Embryonic facial prominence (tissue), 1 donor: ENCODE measurements at regions not wholly inside any gene's neighbourhood (a gene's known extent, or its start where the extent isn't known, plus 50 kb on each side); places are given as distances from the start of the nearest gene placed in this dataset.

Experiments
- DNase-seq: peaks from one replicate; pipeline ENCODE4 v3.0.0-alpha.2; 2016; ENCODE audit errors: extremely low spot score

DNA sequence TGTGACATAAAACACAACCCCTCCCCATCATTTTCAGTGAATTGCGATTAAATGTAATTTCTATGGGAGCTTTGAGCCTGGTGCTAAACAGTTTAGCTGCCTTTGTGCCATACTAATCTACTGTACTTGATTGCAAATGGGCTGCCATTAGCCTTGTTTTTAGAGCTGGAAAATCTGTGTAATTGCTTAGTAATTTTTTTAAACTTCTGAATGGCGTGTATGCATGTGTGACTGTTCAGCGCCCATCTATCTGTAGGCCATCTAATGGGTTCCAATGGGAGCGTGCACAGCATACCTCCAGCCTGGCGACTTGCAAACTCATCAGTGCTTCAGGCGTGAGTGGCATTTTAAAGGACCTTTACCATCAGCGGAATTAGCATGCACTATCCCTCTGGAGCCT, 142.7 kb upstream of the KIRREL3 start:
- no peak for DNase-seq

DNA sequence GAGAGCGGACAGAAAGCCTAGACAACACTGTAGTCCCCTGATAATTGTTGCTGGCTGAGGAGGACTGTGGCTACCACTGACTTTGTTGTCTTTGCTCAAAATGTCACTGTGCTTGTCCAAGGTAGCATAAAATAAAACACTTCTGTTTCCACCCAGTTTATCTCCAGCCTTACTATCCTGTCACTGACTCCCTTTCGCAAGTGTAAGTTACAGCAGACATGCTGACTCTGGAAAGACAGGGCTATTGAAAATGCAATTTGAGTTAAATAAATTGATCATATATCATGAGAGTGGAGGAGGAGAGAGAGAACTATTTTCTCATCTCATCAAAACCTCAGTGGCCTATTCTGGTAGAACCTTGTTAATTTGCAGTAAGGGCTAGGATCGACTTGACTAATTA, 138.0 kb upstream of the KIRREL3 start:
- no peak for DNase-seq

- DNase-seq = no peak
These were observed 137.3 kb upstream of the KIRREL3 start for GRCh38 chr11:127137771-127138280.

DNA sequence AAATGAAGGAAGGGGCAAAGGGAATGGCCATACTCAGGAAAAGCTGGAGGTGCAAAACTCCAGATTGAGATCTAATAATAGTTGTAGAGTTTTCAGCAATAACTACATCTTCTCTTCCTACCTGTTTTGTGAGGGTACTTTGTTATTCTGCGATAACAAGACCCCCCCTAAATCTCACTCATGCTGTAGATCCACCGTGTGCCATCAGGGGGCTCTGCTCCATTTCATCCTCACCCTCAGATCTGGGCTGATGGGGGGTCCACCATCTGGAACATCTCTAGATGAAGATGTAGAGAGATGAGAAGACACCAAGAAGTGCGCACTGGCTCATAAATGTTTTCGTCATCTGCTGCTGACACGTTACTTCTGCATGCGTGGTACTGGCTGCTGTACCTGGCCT, 135.9 kb upstream of the KIRREL3 start:
- no peak for DNase-seq

DNA sequence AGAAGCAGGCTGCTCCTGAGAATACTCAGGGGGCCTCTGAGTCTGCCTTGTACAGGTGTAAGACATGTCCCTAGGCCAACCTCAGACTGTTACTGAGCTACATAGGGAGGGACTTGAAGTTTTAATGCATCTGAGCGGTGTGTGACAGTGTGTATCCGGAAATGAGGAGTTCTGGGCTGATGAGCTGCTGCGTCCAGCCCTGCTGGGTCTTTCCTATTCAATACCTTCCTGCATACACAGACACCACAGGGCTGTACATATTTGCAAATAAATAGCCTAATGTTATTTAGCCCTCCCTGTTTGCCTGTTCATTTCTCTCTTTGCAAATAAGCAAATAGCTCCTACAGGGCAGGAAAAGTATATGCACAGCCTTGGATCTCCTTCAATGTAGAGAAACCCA, 134.7 kb upstream of the KIRREL3 start:
- no peak for DNase-seq

- DNase-seq = no peak
These were observed 132.5 kb upstream of the KIRREL3 start for GRCh38 chr11:127133061-127133460.

- no peak for DNase-seq
These were observed 129.8 kb upstream of the KIRREL3 start for GRCh38 chr11:127130321-127130720.

DNA sequence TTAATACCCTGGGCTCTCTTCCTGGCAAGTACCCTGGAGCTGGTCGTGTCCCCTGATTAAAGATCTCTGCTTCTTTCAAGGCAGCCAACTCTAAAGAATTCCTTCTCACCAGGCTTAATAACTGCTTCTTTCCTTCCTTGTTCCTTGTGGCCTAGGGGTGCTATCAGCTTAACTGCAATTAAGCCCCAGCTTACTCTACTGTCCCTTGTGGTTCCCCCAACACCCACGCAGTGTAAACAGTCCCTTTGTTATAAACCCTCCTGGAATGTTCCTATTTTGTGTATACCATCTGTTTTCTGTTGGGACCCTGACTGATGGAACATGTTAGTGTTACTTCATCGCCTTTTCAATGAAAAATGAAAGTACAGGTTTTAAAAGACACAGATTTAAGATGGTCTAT, 126.4 kb upstream of the KIRREL3 start:
- no peak for DNase-seq

GRCh38 chr11:127119356-127119755, 118.8 kb upstream of the KIRREL3 start:
- DNase-seq = no peak

DNA sequence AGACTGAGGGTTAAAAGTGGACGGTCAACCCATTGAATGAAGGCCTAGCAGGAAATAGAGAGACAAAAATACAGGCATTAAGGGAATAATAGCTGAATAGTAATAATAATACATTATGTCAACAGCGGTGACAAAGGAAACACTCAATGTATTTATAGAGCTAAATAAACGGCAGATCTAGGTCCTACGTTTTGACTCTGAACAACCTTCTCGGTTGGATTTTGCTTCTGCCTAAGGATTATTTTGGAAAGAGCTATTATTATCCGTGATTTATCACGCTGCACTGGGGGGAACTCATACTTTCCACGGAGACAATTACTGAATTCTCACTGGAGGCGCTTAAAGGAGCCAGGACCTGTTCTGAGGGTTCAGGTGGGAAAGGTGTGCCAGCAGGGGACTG, 118.2 kb upstream of the KIRREL3 start:
- no peak for DNase-seq

- DNase-seq = no peak
These were observed 116.7 kb upstream of the KIRREL3 start for GRCh38 chr11:127117231-127117739.

GRCh38 chr11:127115844-127116243, 115.3 kb upstream of the KIRREL3 start:
- no peak for DNase-seq

DNA sequence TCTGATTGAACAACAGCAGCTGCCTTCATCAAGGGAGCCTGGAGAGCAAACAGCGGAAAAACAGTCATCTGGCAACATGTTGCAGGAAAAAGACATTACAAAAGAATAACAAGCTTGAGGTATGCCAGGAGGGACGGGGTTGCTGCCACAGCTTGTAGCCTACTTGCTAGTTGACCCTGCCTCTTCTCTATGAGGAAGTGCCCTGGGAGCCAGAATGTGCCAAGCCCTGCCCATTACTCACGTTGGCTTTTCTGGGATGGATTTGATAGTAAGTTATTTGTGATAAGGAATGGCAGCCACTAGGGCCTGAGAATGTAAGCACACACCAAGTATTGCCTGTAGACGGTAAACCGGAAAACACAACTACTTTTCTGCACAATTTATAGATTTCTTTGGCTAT, 113.5 kb upstream of the KIRREL3 start:
- no peak for DNase-seq

GRCh38 chr11:127110542-127110941, 110.0 kb upstream of the KIRREL3 start:
- DNase-seq = no peak

DNA sequence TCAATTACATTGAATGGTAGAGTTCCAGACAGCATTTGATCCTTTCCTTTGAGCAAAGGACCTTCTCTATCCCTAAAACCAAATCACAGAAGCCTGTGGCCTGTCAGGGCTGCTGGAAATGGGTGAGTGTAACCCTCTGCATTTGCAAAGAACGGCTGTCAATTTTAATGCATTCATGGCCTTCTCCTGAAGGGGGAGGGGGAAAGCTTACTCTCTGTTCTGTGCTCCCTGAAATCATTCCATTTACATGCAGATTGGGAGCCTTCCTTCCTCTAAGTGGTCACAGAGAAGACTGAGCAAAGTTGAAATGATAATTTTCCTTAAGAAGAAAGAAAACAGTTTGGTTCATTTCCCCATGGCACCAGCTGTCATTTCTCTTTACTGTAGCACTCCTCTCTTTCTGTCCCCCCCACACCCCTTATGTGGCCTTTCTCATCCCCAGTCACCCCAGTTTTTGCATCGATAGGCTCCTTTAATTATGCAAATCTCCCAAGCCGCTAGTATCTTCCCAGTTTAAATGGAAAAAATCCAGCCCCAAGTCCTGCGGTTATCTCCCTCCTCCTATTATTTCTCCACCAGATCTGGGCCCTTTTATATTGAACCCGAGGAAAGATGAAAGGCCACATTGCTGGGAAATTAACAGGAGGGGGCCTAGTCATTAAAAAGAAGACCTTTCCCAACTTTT, 109.4 kb upstream of the KIRREL3 start:
- no peak for DNase-seq

- DNase-seq = no peak
These were observed 108.3 kb upstream of the KIRREL3 start for GRCh38 chr11:127108838-127109237.

DNA sequence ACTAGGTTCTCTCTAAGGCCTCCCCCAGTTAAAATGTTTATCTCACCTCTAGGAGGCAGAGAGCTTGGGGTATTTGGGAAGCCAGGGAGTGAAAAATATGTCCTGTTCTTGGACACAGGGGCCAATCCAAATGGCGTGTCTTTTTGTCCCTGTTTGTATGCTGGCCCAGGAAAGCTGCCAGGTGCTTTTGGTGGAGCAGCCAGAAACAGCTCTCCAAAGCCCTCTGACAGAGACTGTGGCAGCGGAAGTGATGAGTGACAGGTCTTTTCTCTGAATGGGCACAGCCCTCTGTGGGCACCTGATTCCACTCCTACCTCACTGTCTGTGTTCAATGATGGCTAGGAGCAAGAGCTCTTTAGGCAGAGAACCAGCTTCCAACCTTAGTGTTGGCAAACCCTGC, 106.4 kb upstream of the KIRREL3 start:
- DNase-seq = no peak

DNA sequence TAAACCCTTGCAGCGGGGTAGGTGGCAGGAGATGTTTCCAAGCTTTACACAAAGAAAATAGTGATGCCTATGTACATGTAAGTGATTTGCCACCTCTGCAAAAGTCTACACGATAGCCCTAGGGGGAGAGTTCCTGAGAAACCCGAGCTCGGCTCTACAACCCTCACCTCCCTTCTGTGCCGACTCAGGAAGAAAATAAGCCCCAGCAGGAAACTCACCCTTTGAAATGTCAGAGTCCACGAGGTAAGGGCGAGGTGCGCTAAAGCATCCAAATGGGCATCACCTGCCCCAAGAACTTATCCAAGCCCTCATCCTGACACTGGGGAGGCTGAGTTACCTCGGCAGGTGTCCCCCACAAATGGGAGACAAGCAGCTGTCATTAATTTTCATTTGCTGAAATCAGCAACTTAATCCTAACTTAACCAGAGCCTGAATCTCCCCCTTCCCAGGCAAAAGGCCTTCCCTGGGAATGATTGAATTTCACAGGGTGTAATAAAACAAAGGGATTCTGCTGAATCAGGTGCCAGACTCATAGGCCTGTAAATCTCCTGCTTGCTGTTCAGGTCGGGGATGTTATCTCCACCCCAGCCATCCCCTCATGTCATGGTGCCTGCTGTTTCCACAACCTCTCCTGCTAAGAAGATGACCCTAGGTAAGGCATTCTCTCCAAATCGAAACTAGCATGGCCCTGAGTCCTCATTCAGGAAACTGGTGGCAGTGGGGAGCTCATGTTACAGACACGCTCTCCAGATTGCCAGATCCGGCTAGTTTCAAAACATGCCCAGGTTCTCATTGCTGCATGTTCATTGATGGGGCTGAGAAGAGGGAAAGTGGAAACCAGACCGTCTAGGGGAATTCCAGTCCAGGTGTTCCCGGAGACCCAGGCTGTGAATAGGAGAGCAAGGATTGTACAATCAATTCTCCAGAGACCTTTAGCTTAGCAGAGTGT, 105.3 kb upstream of the KIRREL3 start:
- DNase-seq = no peak

GRCh38 chr11:127103586-127104388, 103.2 kb upstream of the KIRREL3 start:
- no peak for DNase-seq

GRCh38 chr11:127098684-127099083, 98.1 kb upstream of the KIRREL3 start:
- DNase-seq = no peak

DNA sequence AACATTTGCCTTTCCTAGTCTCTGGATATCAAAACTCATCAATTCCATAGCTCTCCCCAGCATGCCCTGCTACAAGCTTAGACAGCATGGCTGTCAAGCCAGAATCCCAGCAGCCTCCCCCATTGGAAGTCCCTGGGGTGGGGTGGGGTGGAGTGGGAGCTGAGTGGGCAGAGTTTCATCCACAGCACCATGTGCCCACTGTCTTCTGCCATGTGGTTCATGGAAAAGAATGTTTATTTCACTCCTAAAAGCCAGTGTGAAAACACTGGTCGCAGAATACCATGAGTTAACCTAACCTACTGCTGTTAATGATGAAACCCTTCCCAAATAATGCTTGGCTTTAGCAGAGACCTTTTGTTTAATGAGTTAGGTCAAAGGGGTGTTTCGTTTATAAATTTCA, 80.2 kb upstream of the KIRREL3 start:
- no peak for DNase-seq

GRCh38 chr11:127075758-127076157, 75.2 kb upstream of the KIRREL3 start:
- no peak for DNase-seq
